KMS-11 (cell line): ENCODE measurements at regions not wholly inside any gene's neighbourhood (a gene's known extent, or its start where the extent isn't known, plus 50 kb on each side); places are given as distances from the start of the nearest gene placed in this dataset.

Experiments used
- H2AFZ ChIP-seq: fragments of 200-600 bp; sonication (generic); 2 replicates; pipeline ENCODE4 v1.6.1; 2016; ENCODE audit warnings: antibody characterized with exemption, mixed run types, low read depth
- H3K27ac ChIP-seq: fragments of 200-600 bp; sonication (generic); 2 replicates; pipeline ENCODE4 v1.6.1; 2016; ENCODE audit warnings: mild to moderate bottlenecking, mixed run types
- H3K27me3 ChIP-seq: fragments of 200-600 bp; sonication (generic); 2 replicates; pipeline ENCODE4 v1.6.1; 2017; ENCODE audit warnings: mild to moderate bottlenecking, low read depth, mixed run types, moderate library complexity; ENCODE audit not compliant: insufficient read depth
- H3K36me3 ChIP-seq: fragments of 200-600 bp; sonication (generic); 2 replicates; pipeline ENCODE4 v1.6.1; 2017; ENCODE audit warnings: mild to moderate bottlenecking, mixed run types; ENCODE audit not compliant: insufficient read depth
- H3K4me1 ChIP-seq: fragments of 200-600 bp; sonication (generic); 2 replicates; pipeline ENCODE4 v1.6.1; 2016; ENCODE audit warnings: mild to moderate bottlenecking, low read depth, mixed run types; ENCODE audit not compliant: poor library complexity, severe bottlenecking
- H3K4me2 ChIP-seq: fragments of 200-600 bp; sonication (generic); 2 replicates; pipeline ENCODE4 v1.7.0; 2016; ENCODE audit warnings: mild to moderate bottlenecking, mixed run types
- H3K4me3 ChIP-seq: fragments of 200-600 bp; sonication (generic); IDR thresholded peaks from 2 replicates; pipeline ENCODE4 v1.6.1; 2017; ENCODE audit warnings: low read depth, low read length, mixed read lengths; ENCODE audit not compliant: insufficient read depth
- H3K79me2 ChIP-seq: fragments of 200-600 bp; sonication (generic); 2 replicates; pipeline ENCODE4 v1.6.1; 2016; ENCODE audit warnings: low read depth, mixed run types; ENCODE audit not compliant: insufficient read depth
- H3K9ac ChIP-seq: fragments of 200-600 bp; sonication (generic); 2 replicates; pipeline ENCODE4 v1.6.1; 2016; ENCODE audit warnings: mild to moderate bottlenecking, mixed run types
- H4K20me1 ChIP-seq: fragments of 200-600 bp; sonication (generic); 2 replicates; pipeline ENCODE4 v1.6.1; 2016; ENCODE audit warnings: mild to moderate bottlenecking, mixed run types; ENCODE audit not compliant: insufficient read depth
- TF ChIP-seq, protein P1 (sequence below): fragments of 200-600 bp; sonication (generic); conservative IDR thresholded peaks from 2 replicates; pipeline ENCODE4 v1.6.1; 2017; ENCODE audit warnings: low read depth, mild to moderate bottlenecking, antibody characterized with exemption, low read length, moderate library complexity, mixed read lengths

DNA sequence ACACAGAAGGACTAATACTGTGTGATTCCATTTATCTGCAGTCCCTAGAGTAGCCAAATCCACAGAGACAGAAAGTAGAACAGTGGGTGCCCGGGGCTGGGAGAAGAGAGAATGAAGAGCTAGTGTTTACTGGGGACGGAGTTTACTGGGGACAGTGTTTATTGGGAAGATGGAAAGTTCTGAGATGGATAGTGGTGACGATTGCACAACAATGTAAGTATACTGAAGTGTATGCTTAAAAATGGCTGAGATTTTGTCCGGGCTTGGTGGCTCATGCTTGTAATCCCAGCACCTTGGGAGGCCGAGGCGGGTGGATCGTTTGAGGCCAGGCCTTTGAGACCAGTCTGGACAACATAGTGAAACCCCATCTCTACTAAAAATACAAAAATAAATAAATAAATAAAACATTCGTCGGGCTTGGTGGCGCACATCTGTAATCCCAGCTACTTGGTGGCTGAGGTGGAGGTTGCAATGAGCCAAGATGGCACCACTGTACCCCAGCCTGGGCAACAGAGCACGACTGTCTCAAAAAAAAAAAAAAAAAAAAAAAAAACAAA, 132.4 kb downstream of the CTTN start:
- no peak overlapping the region for H2AFZ ChIP-seq
- no peak overlapping the region for H3K9ac ChIP-seq
- no peaks in the 10 kb centered on the region for H3K27me3 ChIP-seq
- no peaks in the 10 kb centered on the region for H3K4me1 ChIP-seq
- no peaks in the 10 kb centered on the region for H3K79me2 ChIP-seq
- H4K20me1 ChIP-seq, result no peaks in the 10 kb centered on the region
- H3K36me3 ChIP-seq, result no peaks in the 10 kb centered on the region
- no peak overlapping the region for H3K27ac ChIP-seq
- H3K4me3 ChIP-seq, result no peak overlapping the region
- no peak overlapping the region for H3K4me2 ChIP-seq
- TF ChIP-seq, protein P1, sequence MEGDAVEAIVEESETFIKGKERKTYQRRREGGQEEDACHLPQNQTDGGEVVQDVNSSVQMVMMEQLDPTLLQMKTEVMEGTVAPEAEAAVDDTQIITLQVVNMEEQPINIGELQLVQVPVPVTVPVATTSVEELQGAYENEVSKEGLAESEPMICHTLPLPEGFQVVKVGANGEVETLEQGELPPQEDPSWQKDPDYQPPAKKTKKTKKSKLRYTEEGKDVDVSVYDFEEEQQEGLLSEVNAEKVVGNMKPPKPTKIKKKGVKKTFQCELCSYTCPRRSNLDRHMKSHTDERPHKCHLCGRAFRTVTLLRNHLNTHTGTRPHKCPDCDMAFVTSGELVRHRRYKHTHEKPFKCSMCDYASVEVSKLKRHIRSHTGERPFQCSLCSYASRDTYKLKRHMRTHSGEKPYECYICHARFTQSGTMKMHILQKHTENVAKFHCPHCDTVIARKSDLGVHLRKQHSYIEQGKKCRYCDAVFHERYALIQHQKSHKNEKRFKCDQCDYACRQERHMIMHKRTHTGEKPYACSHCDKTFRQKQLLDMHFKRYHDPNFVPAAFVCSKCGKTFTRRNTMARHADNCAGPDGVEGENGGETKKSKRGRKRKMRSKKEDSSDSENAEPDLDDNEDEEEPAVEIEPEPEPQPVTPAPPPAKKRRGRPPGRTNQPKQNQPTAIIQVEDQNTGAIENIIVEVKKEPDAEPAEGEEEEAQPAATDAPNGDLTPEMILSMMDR, result no peak

DNA sequence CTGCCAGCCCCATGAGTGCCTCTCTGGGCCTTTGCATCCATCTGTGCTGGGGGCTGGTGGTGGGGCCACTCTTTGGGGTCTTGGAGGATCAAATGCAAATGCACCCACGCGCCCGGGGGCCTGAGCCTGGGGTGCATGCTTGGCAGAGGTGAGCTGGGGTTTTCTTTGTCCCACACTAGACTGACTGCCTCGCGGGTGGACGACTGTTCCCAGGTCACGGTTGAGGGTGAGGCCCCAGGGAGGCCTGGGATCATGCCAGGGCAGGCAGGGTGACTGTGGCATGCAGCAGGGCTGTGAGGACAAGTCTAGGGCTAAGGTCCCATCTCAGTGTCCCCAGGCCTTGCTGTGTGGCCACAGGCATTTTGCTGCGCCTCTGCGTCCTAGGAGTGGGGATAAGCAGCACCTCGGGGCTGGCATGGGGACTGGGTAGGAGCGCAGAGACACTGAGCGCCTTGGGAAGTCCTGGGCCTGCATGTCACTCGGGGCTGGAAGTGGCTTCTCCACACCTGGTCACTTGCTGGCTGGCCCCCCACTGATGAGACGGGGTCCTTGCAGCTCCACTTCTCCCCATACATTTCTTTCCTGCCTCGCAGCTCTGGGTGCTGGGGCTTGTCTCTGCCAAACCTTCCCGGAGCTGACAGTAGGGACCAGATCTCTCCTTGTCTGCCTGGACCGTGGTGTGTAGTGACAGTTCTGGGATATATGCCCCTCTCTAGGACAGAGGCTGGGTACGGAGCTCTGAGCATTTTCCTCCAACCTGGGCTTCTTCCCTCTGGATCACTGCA, 133.1 kb downstream of the CTTN start:
- Histone ChIP-seq H3K4me1 (no peaks in the 10 kb centered on the region), H3K4me2 (no peak overlapping the region), H3K36me3 (no peaks in the 10 kb centered on the region)

DNA sequence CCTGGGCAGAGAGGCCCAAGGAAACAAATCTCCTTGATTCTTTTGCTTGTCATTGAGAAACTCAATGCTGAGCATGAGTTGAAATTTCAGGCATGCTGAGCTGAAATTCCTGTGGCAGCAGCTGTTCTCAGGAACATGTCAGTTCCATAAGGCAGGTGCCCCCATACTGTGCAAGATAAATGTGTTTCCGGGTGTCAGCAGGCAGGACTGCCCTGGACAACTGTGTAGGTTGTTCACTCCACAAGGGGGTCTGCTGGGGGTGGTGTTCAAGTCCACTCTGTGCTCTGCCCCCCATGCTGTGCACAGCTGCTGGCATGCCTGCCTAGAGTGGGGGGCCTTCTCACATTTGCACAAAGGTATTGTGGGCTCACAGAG, 133.7 kb downstream of the CTTN start:
- Histone ChIP-seq H3K27me3 (no peaks in the 10 kb centered on the region), H3K4me2 (no peak overlapping the region), H3K4me3 (no peak overlapping the region), H3K9ac (no peak overlapping the region), H2AFZ (no peak overlapping the region), H3K79me2 (no peaks in the 10 kb centered on the region), H3K4me1 (no peaks in the 10 kb centered on the region), H3K27ac (no peak overlapping the region), H3K36me3 (no peaks in the 10 kb centered on the region), H4K20me1 (no peaks in the 10 kb centered on the region)
- TF ChIP-seq, protein P1, result no peak

More for the DNA sequence above, 133.1 kb downstream of the CTTN start:
- Histone ChIP-seq H3K4me3 (no peak overlapping the region), H3K27me3 (no peaks in the 10 kb centered on the region), H4K20me1 (no peaks in the 10 kb centered on the region), H3K79me2 (no peaks in the 10 kb centered on the region), H3K27ac (no peak overlapping the region), H2AFZ (no peak overlapping the region), H3K9ac (no peak overlapping the region)
- TF ChIP-seq, protein P1, result no peak

DNA sequence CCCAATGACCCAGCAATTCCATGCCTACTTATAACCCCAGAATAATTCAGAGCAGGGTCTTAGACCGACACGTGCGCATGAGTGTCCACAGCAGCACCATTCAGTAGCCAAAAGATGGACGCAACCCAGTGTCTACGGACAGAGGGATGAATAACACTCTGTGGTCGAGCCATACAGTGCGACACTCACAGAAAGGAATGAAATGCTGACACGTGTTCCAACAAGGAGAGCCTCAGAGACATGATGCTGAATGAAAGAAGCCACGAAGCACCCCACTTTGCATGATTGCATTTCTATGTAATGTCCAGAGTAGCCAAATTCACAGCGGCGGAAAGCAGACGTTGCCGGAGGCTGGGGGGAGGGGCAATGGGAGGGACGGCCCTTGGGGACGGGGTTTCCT, 134.4 kb downstream of the CTTN start:
- Histone ChIP-seq H3K9ac (no peak overlapping the region), H3K4me3 (no peak overlapping the region), H3K79me2 (no peaks in the 10 kb centered on the region), H3K36me3 (no peaks in the 10 kb centered on the region), H3K27ac (no peak overlapping the region), H3K4me2 (no peak overlapping the region), H3K4me1 (no peaks in the 10 kb centered on the region), H4K20me1 (no peaks in the 10 kb centered on the region), H3K27me3 (no peaks in the 10 kb centered on the region), H2AFZ (no peak overlapping the region)
- TF ChIP-seq, protein P1, result no peak
